ENCODE measurements at regions not wholly inside any gene's neighbourhood (a gene's known extent, or its start where the extent isn't known, plus 50 kb on each side); places are given as distances from the start of the nearest gene placed in this dataset.

- DNase-seq (ENCODE audit: low spot score): no peak
- Histone ChIP-seq H3K9me3 (no peaks in the 10 kb centered on the region), H3K4me3 (no peak overlapping the region), H3K27me3 (replicated peaks; ENCODE audit: insufficient read depth) (no peaks in the 10 kb centered on the region), H3K4me1 (replicated peaks) (no peaks in the 10 kb centered on the region), H3K36me3 (no peaks in the 10 kb centered on the region), H3K27ac (no peak overlapping the region)
- WGBS: 89% methylated on average over 3 of the region's 3 CpGs
- intact Hi-C loops (cut with DNase I): no loop called here
- no peak for TF ChIP-seq POLR2A (IDR thresholded peaks at IDR 0.05)
- TF ChIP-seq POLR2AphosphoS5 (IDR thresholded peaks at IDR 0.05): no peak
- TF ChIP-seq CTCF (IDR thresholded peaks at IDR 0.05): no peak
These were observed 191.4 kb downstream of the OLFM4 start for GRCh38 chr13:53220038-53220437.

- Histone ChIP-seq H3K4me3 (no peak overlapping the region), H3K27ac (no peak overlapping the region), H3K36me3 (no peaks in the 10 kb centered on the region), H3K4me1 (replicated peaks) (no peaks in the 10 kb centered on the region), H3K9me3 (no peaks in the 10 kb centered on the region), H3K27me3 (replicated peaks; ENCODE audit: insufficient read depth) (no peaks in the 10 kb centered on the region)
- 58% methylated on average over 8 of the region's 8 CpGs for WGBS
- no peak for DNase-seq (ENCODE audit: low spot score)
- intact Hi-C loops (cut with DNase I): no loop called here
- TF ChIP-seq POLR2AphosphoS5 (IDR thresholded peaks at IDR 0.05): no peak
- TF ChIP-seq POLR2A (IDR thresholded peaks at IDR 0.05): no peak
- TF ChIP-seq CTCF (IDR thresholded peaks at IDR 0.05): no peak
These were observed 209.1 kb downstream of the OLFM4 start for GRCh38 chr13:53237696-53238095.

- 30% methylated on average over 10 of the region's 10 CpGs for WGBS
- peak; percentile 8 for DNase-seq (ENCODE audit: low spot score)
These were observed 209.6 kb downstream of the OLFM4 start for GRCh38 chr13:53238261-53238660.

GRCh38 chr13:53240401-53241025, 211.9 kb downstream of the OLFM4 start:
- DNase-seq (ENCODE audit: low spot score): no peak
- 57% methylated on average over 14 of the region's 14 CpGs for WGBS
- intact Hi-C loops (cut with DNase I): loop anchor here (10.0 kb wide), 1 partner anchor 544 kb away; no protein-coding TSS in a partner anchor

More at GRCh38 chr13:53238261-53238660, 209.6 kb downstream of the OLFM4 start:
- no peaks in the 10 kb centered on the region for H3K36me3 ChIP-seq
- no peak overlapping the region for H3K27ac ChIP-seq
- intact Hi-C loops (cut with DNase I): no loop called here
- TF ChIP-seq POLR2A (IDR thresholded peaks at IDR 0.05) (no peak), CTCF (IDR thresholded peaks at IDR 0.05) (no peak), POLR2AphosphoS5 (IDR thresholded peaks at IDR 0.05) (no peak)
- no peak overlapping the region for H3K4me3 ChIP-seq
- H3K27me3 ChIP-seq (replicated peaks; ENCODE audit: insufficient read depth): no peaks in the 10 kb centered on the region
- no peaks in the 10 kb centered on the region for H3K9me3 ChIP-seq
- H3K4me1 ChIP-seq (replicated peaks): no peaks in the 10 kb centered on the region

More at GRCh38 chr13:53240401-53241025, 211.9 kb downstream of the OLFM4 start:
- Histone ChIP-seq H3K4me1 (replicated peaks) (no peaks in the 10 kb centered on the region), H3K27ac (no peak overlapping the region), H3K27me3 (replicated peaks; ENCODE audit: insufficient read depth) (no peaks in the 10 kb centered on the region), H3K9me3 (no peaks in the 10 kb centered on the region), H3K4me3 (no peak overlapping the region), H3K36me3 (no peaks in the 10 kb centered on the region)
- no peak for TF ChIP-seq POLR2AphosphoS5 (IDR thresholded peaks at IDR 0.05)
- TF ChIP-seq CTCF (IDR thresholded peaks at IDR 0.05): no peak
- no peak for TF ChIP-seq POLR2A (IDR thresholded peaks at IDR 0.05)
